Erythroblast (primary cell): ENCODE measurements at regions not wholly inside any gene's neighbourhood (a gene's known extent, or its start where the extent isn't known, plus 50 kb on each side); places are given as distances from the start of the nearest gene placed in this dataset.
A peak's percentile ranks its signal among the peaks of the same experiment; 100 is the strongest.

ENCODE experiments used
- DNase-seq, 2 experiments: peaks; one replicate each; lab custom pipeline; 2025; lab: John Stamatoyannopoulos, UW
- GATA1 ChIP-seq: IDR thresholded peaks from 2 replicates; pipeline ENCODE4 v1.6.1; 2011; ENCODE audit warnings: low read depth, mild to moderate bottlenecking, control low read depth, low read length, moderate library complexity
- POLR2A ChIP-seq: IDR thresholded peaks from 2 replicates; pipeline ENCODE4 v1.6.1; 2011; ENCODE audit warnings: mild to moderate bottlenecking, low read length

- DNase-seq = no peak
- no peak for TF ChIP-seq GATA1
- TF ChIP-seq POLR2A = no peak
Measured at GRCh38 chr10:78405231-78405630, 371.6 kb downstream of the RPS24 start.

- no peak for TF ChIP-seq GATA1
- no peak for TF ChIP-seq POLR2A
- no peak for DNase-seq
Measured at GRCh38 chr10:78405736-78406135, 372.1 kb downstream of the RPS24 start.

GRCh38 chr10:78406648-78407008, 373.0 kb downstream of the RPS24 start:
- no peak for TF ChIP-seq GATA1
- no peak for TF ChIP-seq POLR2A
- no peak for DNase-seq

GRCh38 chr10:78407009-78407711, 373.5 kb downstream of the RPS24 start:
- TF ChIP-seq POLR2A = no peak
- no peak for TF ChIP-seq GATA1
- peak; percentile 85 to 86 for DNase-seq

- TF ChIP-seq POLR2A (no peak), GATA1 (no peak)
- DNase-seq = no peak
Measured at GRCh38 chr10:78407966-78408365, 374.3 kb downstream of the RPS24 start.

GRCh38 chr10:78408671-78409472, 375.2 kb downstream of the RPS24 start:
- TF ChIP-seq GATA1 (no peak), POLR2A (no peak)

GRCh38 chr10:78410046-78410965, 376.6 kb downstream of the RPS24 start:
- no peak for TF ChIP-seq POLR2A
- no peak for TF ChIP-seq GATA1
- no peak for DNase-seq

More at GRCh38 chr10:78408671-78409472, 375.2 kb downstream of the RPS24 start:
- DNase-seq = peak; percentile 19 to 25

GRCh38 chr10:78411716-78412115, 378.1 kb downstream of the RPS24 start:
- no peak for TF ChIP-seq POLR2A
- no peak for DNase-seq

- TF ChIP-seq GATA1 (no peak), POLR2A (no peak)
Measured at GRCh38 chr10:78412605-78413004, 378.9 kb downstream of the RPS24 start.

GRCh38 chr10:78413076-78414055, 379.7 kb downstream of the RPS24 start:
- no peak for DNase-seq
- TF ChIP-seq POLR2A (no peak), GATA1 (no peak)

More at GRCh38 chr10:78412605-78413004, 378.9 kb downstream of the RPS24 start:
- no peak for DNase-seq

- TF ChIP-seq GATA1 = no peak
- TF ChIP-seq POLR2A = no peak
- no peak for DNase-seq
Measured at GRCh38 chr10:78414380-78414779, 380.7 kb downstream of the RPS24 start.

GRCh38 chr10:78415111-78415510, 381.4 kb downstream of the RPS24 start:
- TF ChIP-seq POLR2A (no peak), GATA1 (no peak)
- DNase-seq = no peak
